Thyroid gland (tissue), 4 donors: ENCODE measurements at regions not wholly inside any gene's neighbourhood (a gene's known extent, or its start where the extent isn't known, plus 50 kb on each side); places are given as distances from the start of the nearest gene placed in this dataset.

Experiments used
- POLR2A ChIP-seq, 2 donors: fragments of 450-650 bp; IDR thresholded peaks; one replicate each; pipeline ENCODE4 v1.6.1; 2017; ENCODE audit warnings: antibody characterized with exemption in 2 of 2, mild to moderate bottlenecking in 2 of 2, moderate library complexity in 1 of 2
- TF ChIP-seq, protein P1 (sequence below), 6 experiments: fragments of 200-600 bp in 3 of 6; fragments of 450-650 bp in 3 of 6; sonication (generic) in 3 of 6; IDR thresholded peaks; one replicate each; pipeline ENCODE4 v1.5.1; 2016 to 2019; ENCODE audit warnings: antibody characterized with exemption in 6 of 6, mild to moderate bottlenecking in 2 of 6, inconsistent platforms in 1 of 6, moderate library complexity in 1 of 6

- TF ChIP-seq, protein P1, sequence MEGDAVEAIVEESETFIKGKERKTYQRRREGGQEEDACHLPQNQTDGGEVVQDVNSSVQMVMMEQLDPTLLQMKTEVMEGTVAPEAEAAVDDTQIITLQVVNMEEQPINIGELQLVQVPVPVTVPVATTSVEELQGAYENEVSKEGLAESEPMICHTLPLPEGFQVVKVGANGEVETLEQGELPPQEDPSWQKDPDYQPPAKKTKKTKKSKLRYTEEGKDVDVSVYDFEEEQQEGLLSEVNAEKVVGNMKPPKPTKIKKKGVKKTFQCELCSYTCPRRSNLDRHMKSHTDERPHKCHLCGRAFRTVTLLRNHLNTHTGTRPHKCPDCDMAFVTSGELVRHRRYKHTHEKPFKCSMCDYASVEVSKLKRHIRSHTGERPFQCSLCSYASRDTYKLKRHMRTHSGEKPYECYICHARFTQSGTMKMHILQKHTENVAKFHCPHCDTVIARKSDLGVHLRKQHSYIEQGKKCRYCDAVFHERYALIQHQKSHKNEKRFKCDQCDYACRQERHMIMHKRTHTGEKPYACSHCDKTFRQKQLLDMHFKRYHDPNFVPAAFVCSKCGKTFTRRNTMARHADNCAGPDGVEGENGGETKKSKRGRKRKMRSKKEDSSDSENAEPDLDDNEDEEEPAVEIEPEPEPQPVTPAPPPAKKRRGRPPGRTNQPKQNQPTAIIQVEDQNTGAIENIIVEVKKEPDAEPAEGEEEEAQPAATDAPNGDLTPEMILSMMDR (IDR thresholded peaks at IDR 0.05): no peak
- no peak for TF ChIP-seq POLR2A (IDR thresholded peaks at IDR 0.05)
These were observed 251.3 kb upstream of the CHRM2 start for GRCh38 chr7:136617176-136617575.
